ENCODE measurements at regions not wholly inside any gene's neighbourhood (a gene's known extent, or its start where the extent isn't known, plus 50 kb on each side); places are given as distances from the start of the nearest gene placed in this dataset.

DNA sequence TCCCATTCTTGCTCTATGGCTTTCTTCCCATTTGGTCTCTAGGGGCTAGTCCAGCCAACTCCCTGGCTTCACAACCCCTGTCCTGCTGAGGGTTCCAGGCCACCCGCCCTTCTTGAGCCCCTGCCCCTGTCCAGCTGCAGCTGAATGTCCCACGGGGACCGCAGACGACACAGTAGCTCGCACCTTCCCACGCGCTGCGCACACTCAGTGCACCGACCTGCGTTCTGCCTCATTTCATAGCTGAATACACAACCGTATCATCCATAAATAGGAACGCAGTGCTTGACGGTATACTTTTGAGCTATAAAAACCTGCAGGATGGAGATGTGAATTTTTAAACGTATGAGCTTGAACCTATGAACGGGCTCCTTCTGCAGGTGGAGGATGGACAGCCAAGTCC is 660.4 kb upstream of the SALL3 start:
- no peak for TF ChIP-seq NFRKB (IDR thresholded peaks at IDR 0.05)
- TF ChIP-seq SUZ12 (IDR thresholded peaks at IDR 0.05), result no peak
- TF ChIP-seq HDGF (IDR thresholded peaks at IDR 0.05; ENCODE audit: borderline replicate concordance), result no peak
- TF ChIP-seq LEF1 (IDR thresholded peaks at IDR 0.05; ENCODE audit: borderline replicate concordance), result no peak
- no peak for TF ChIP-seq L3MBTL2 (conservative IDR thresholded peaks at IDR 0.05)
- no peak for TF ChIP-seq ELF4 (IDR thresholded peaks at IDR 0.05)
- TF ChIP-seq, protein P1, sequence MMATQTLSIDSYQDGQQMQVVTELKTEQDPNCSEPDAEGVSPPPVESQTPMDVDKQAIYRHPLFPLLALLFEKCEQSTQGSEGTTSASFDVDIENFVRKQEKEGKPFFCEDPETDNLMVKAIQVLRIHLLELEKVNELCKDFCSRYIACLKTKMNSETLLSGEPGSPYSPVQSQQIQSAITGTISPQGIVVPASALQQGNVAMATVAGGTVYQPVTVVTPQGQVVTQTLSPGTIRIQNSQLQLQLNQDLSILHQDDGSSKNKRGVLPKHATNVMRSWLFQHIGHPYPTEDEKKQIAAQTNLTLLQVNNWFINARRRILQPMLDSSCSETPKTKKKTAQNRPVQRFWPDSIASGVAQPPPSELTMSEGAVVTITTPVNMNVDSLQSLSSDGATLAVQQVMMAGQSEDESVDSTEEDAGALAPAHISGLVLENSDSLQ (IDR thresholded peaks at IDR 0.05), result no peak
- TF ChIP-seq FOXK2 (IDR thresholded peaks at IDR 0.05), result no peak
- no peak for TF ChIP-seq ARNT (IDR thresholded peaks at IDR 0.05)
- no peak for TF ChIP-seq CTBP1 (IDR thresholded peaks at IDR 0.05; ENCODE audit: borderline replicate concordance)
- TF ChIP-seq BHLHE40 (IDR thresholded peaks at IDR 0.05; ENCODE audit: borderline replicate concordance), result no peak
- ChIA-PET POLR2A (no interaction called here), CTCF (no interaction called here)
- DNase-seq (ENCODE audit: extremely low spot score), result no peak

DNA sequence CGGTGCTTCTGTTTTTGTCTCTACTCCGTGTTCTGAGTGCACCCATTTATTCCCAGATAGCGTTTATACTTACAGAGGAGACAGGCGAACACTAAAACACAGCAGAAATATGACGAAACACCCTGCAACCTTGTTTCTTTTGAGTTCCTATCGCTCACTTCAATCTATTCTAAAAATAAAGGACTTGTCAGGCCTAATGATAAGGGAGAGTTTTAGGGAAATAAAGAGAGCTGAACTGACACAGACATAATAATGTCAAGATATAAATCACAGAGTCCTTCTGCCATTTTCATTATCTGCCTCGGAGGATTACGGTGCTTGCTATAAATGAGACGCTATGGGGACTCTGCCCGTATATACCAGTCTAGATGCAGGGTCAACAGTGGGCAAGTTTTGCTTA is 659.7 kb upstream of the SALL3 start:
- POLR2A ChIA-PET, result no interaction called here
- no peak for DNase-seq (ENCODE audit: extremely low spot score)

DNA sequence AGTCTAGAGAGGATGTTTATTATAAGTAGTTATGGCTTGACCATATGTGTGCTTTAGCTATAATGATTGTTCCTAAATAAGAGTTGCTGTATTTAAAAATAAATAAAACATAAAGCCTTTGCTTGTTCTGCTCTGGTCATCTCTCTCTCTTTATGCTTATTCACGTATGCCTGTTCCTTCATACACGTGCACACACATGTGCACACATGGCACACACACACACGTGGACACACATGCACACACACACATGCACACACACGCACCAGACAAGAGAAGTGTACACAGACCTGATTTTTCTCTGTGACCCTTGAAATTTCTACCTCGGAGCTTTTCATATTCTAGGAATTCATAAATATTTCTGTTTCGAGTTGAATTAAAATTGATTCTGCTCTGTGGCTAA is 658.2 kb upstream of the SALL3 start:
- no peak for DNase-seq (ENCODE audit: extremely low spot score)
- CTCF ChIA-PET, result no interaction called here
- TF ChIP-seq, protein P1 (IDR thresholded peaks at IDR 0.05), result no peak
- TF ChIP-seq FOXK2 (IDR thresholded peaks at IDR 0.05) (no peak), ZNF384 (IDR thresholded peaks at IDR 0.05) (no peak), NFRKB (IDR thresholded peaks at IDR 0.05) (no peak), L3MBTL2 (conservative IDR thresholded peaks at IDR 0.05) (no peak), SP1 (IDR thresholded peaks at IDR 0.05) (no peak), BHLHE40 (IDR thresholded peaks at IDR 0.05; ENCODE audit: borderline replicate concordance) (no peak)
- POLR2A ChIA-PET, result no interaction called here

More for the DNA sequence above, 659.7 kb upstream of the SALL3 start:
- TF ChIP-seq TARDBP (IDR thresholded peaks at IDR 0.05) (no peak), NFRKB (IDR thresholded peaks at IDR 0.05) (no peak), HDGF (IDR thresholded peaks at IDR 0.05; ENCODE audit: borderline replicate concordance) (no peak), BHLHE40 (IDR thresholded peaks at IDR 0.05; ENCODE audit: borderline replicate concordance) (no peak), ARNT (IDR thresholded peaks at IDR 0.05) (no peak), SP1 (IDR thresholded peaks at IDR 0.05) (no peak), LEF1 (IDR thresholded peaks at IDR 0.05; ENCODE audit: borderline replicate concordance) (no peak)
- CTCF ChIA-PET, result no interaction called here

DNA sequence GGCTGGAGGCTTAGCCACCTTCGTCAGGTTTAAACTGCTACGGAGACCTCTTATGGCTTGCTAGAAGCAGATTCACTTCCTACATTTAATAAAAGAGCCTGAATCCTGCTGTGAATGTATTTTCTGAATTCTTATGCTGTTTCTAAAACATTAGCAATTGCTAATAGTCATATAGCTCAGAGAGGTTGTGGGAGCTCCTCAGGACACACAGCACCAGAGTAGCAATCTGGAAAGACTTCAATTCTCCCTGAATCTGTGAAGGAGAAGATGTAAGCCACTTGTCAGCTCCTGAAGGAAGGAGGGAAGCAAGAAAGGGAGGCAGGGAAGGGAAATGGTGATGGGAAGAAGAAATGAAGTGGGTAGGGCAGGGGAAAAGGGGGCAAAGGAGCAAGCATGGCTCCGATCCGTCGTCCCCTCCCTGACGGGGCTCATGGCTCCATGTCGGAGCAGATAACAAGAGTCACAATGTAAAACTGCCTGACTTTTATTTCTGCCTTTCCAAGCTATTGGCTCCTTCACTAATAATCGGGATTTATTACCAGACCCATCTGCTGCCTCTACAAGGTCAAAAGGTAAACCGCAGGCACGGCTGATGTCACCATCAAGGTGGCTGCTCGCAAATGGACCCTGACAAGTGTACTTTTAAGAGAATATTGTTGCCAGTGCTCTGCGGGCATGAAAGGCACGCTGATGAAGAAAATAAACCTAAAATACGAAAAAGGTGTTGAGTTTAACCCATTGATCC is 656.0 kb upstream of the SALL3 start:
- TF ChIP-seq FOXA1 (IDR thresholded peaks at IDR 0.05), result no peak
- TF ChIP-seq LEF1 (IDR thresholded peaks at IDR 0.05; ENCODE audit: borderline replicate concordance), result no peak
- no peak for TF ChIP-seq FOXM1 (IDR thresholded peaks at IDR 0.05; ENCODE audit: borderline replicate concordance)
- DNase-seq (ENCODE audit: extremely low spot score), result no peak
- ChIA-PET CTCF (no interaction called here), POLR2A (no interaction called here)

DNA sequence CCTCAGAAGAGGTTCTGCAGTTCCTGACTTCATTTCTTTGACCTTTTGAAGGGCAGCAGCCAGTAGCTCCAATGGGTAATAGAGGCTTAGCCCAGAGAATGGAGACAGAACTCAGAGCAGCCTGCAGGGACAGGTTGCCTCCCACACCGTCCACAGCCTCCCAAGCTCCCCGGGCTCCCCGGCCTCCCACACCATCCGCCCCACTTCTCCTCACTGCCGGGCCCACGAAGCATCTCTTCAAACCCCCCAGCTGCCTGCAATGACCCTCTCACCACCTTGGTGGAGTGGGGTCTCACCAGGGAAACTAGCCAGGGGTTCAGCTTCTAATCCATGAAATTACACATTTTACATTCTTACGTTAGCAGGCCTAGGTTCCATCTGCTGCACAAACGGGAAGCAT is 652.0 kb upstream of the SALL3 start:
- no peak for DNase-seq (ENCODE audit: extremely low spot score)
- ChIA-PET CTCF (no interaction called here), POLR2A (no interaction called here)
- no peak for TF ChIP-seq FOXM1 (IDR thresholded peaks at IDR 0.05; ENCODE audit: borderline replicate concordance)
- no peak for TF ChIP-seq BHLHE40 (IDR thresholded peaks at IDR 0.05; ENCODE audit: borderline replicate concordance)
- TF ChIP-seq SP1 (IDR thresholded peaks at IDR 0.05), result no peak
- TF ChIP-seq, protein P1 (IDR thresholded peaks at IDR 0.05), result no peak
- no peak for TF ChIP-seq FOXK2 (IDR thresholded peaks at IDR 0.05)

DNA sequence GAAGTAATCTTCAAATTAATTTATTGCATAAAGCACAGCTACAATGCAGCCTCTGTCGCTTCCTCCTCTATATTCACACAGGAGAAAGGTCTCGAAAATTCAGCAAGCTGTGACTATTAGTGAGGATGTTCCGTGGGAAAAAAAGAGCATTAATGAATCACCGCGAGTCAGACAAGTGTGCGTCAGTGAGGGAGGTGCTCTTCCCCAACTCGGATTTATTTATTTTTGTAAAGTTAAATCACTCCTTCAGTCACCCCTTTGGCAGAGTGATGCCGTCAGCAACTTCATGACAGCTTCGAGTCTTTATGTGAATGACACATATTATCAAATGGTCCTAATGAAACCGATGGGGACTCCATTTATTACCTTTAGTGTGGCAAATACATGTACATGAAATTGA is 648.9 kb upstream of the SALL3 start:
- ChIA-PET CTCF (no interaction called here), POLR2A (no interaction called here)
- DNase-seq (ENCODE audit: extremely low spot score), result no peak
- no peak for TF ChIP-seq ARNT (IDR thresholded peaks at IDR 0.05)
- TF ChIP-seq LEF1 (IDR thresholded peaks at IDR 0.05; ENCODE audit: borderline replicate concordance), result no peak
- no peak for TF ChIP-seq TARDBP (IDR thresholded peaks at IDR 0.05)
- no peak for TF ChIP-seq HDGF (IDR thresholded peaks at IDR 0.05; ENCODE audit: borderline replicate concordance)
- TF ChIP-seq CTBP1 (IDR thresholded peaks at IDR 0.05; ENCODE audit: borderline replicate concordance), result no peak

DNA sequence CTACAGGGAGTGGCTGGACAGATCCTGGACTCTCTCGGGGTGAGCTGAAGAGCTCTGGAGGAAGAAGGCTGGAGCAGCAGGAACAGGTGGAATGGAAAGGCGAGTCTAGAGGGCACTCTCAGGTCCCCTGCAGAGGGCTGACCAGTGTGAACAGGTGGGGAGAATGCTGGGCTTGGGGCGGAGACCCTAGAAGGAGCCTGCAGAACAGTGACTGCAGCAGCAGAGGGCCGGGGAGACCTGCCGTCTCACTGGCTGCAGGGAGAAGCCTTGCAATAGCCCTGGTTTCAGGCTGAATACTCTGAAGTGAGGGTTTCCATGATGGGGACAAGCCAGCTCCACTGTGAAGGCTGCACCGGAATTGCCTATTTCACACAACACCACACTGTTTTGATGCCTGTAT is 626.7 kb upstream of the SALL3 start:
- CTCF ChIA-PET, result no interaction called here
- no peak for DNase-seq (ENCODE audit: extremely low spot score)
- POLR2A ChIA-PET, result no interaction called here
- no peak for TF ChIP-seq FOXA1 (IDR thresholded peaks at IDR 0.05)
- no peak for TF ChIP-seq CTBP1 (IDR thresholded peaks at IDR 0.05; ENCODE audit: borderline replicate concordance)
- TF ChIP-seq NFRKB (IDR thresholded peaks at IDR 0.05), result no peak
- TF ChIP-seq ARNT (IDR thresholded peaks at IDR 0.05), result no peak
- no peak for TF ChIP-seq ZNF384 (IDR thresholded peaks at IDR 0.05)
- TF ChIP-seq SP1 (IDR thresholded peaks at IDR 0.05), result no peak
- TF ChIP-seq BHLHE40 (IDR thresholded peaks at IDR 0.05; ENCODE audit: borderline replicate concordance), result no peak
- TF ChIP-seq, protein P1 (IDR thresholded peaks at IDR 0.05), result no peak
- no peak for TF ChIP-seq SUZ12 (IDR thresholded peaks at IDR 0.05)
- TF ChIP-seq TARDBP (IDR thresholded peaks at IDR 0.05), result no peak
